Breast epithelium (tissue), 3 donors: ENCODE measurements at regions not wholly inside any gene's neighbourhood (a gene's known extent, or its start where the extent isn't known, plus 50 kb on each side); places are given as distances from the start of the nearest gene placed in this dataset.

Experiments used
- POLR2A ChIP-seq: fragments of 450-650 bp; IDR thresholded peaks from one replicate; pipeline ENCODE4 v1.6.1; 2016; ENCODE audit warnings: antibody characterized with exemption, mild to moderate bottlenecking, moderate library complexity
- TF ChIP-seq, protein P1 (sequence below), 3 donors: fragments of 450-650 bp; IDR thresholded peaks; one replicate each; pipeline ENCODE4 v1.5.1; 2016 to 2017; ENCODE audit warnings: antibody characterized with exemption in 3 of 3, mild to moderate bottlenecking in 3 of 3, moderate library complexity in 3 of 3

DNA sequence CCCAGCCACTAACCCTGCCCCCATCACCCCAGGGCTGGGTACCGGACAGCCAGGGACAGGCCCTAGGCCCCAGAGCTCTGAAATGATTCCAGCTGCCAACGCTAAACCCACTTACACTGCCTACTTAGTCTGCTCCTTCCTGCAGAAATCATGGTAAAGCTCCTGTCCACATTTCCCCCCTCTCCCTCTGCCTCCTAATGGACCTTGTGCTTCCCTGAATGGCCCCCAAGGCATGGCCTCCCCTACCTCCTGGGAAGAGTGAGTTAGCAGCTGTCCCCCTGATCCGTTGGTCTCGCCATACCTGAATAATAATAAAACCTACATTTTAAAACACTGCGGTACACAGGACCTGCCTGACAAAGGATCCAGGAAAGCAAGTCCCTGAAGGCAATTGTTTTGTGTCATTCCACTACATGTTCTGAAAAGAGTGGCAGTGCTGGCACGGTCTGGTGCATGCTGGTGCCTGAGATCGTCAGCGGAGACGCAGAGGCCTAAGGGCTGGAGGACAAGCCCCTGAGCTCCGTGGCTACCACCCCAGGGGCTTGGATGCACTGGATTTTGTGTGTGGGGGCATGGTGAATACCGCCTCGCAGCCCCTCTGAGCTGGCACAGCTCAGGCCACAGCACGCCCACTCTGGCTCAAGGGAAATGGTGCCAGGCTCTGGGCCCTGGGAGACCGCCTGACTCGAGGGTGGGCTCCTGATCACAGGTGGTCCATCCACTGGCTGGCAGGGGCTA is 186.3 kb downstream of the CTTN start:
- TF ChIP-seq, protein P1, sequence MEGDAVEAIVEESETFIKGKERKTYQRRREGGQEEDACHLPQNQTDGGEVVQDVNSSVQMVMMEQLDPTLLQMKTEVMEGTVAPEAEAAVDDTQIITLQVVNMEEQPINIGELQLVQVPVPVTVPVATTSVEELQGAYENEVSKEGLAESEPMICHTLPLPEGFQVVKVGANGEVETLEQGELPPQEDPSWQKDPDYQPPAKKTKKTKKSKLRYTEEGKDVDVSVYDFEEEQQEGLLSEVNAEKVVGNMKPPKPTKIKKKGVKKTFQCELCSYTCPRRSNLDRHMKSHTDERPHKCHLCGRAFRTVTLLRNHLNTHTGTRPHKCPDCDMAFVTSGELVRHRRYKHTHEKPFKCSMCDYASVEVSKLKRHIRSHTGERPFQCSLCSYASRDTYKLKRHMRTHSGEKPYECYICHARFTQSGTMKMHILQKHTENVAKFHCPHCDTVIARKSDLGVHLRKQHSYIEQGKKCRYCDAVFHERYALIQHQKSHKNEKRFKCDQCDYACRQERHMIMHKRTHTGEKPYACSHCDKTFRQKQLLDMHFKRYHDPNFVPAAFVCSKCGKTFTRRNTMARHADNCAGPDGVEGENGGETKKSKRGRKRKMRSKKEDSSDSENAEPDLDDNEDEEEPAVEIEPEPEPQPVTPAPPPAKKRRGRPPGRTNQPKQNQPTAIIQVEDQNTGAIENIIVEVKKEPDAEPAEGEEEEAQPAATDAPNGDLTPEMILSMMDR (IDR thresholded peaks at IDR 0.05) = no peak
- no peak for TF ChIP-seq POLR2A
